ENCODE measurements at regions not wholly inside any gene's neighbourhood (a gene's known extent, or its start where the extent isn't known, plus 50 kb on each side); places are given as distances from the start of the nearest gene placed in this dataset.

GRCh38 chr2:35790292-35790691 is 565.3 kb upstream of the CRIM1 start:
- Histone ChIP-seq H3K4me3 (no peak overlapping the region), H3K36me3 (no peaks in the 10 kb centered on the region), H3K27me3 (ENCODE audit: low read depth) (no peaks in the 10 kb centered on the region), H3K27ac (replicated peaks) (no peak overlapping the region), H3K9me3 (replicated peaks) (peaks cover 5% of the 10 kb centered on the region), H3K4me1 (no peaks in the 10 kb centered on the region)
- DNase-seq = no peak
- TF ChIP-seq CTCF (IDR thresholded peaks at IDR 0.05; ENCODE audit: borderline replicate concordance) = no peak
- intact Hi-C loops (cut with micrococcal nuclease) = no loop called here

- H3K4me1 ChIP-seq = no peaks in the 10 kb centered on the region
- no peak for DNase-seq
- H3K27me3 ChIP-seq (ENCODE audit: low read depth) = no peaks in the 10 kb centered on the region
- H3K9me3 ChIP-seq (replicated peaks) = peaks cover 5% of the 10 kb centered on the region
- no peak overlapping the region for H3K4me3 ChIP-seq
- H3K27ac ChIP-seq (replicated peaks) = no peak overlapping the region
- no peaks in the 10 kb centered on the region for H3K36me3 ChIP-seq
- intact Hi-C loops (cut with micrococcal nuclease) = no loop called here
- no peak for TF ChIP-seq CTCF (IDR thresholded peaks at IDR 0.05; ENCODE audit: borderline replicate concordance)
Observed at GRCh38 chr2:35788543-35788942, 567.0 kb upstream of the CRIM1 start.

- no peak for TF ChIP-seq CTCF (IDR thresholded peaks at IDR 0.05; ENCODE audit: borderline replicate concordance)
- intact Hi-C loops (cut with micrococcal nuclease) = no loop called here
- no peaks in the 10 kb centered on the region for H3K4me1 ChIP-seq
Observed at GRCh38 chr2:35787302-35788031, 568.1 kb upstream of the CRIM1 start.

GRCh38 chr2:35785564-35785963 is 570.0 kb upstream of the CRIM1 start:
- no peaks in the 10 kb centered on the region for H3K4me1 ChIP-seq
- no peak overlapping the region for H3K4me3 ChIP-seq
- H3K27me3 ChIP-seq (ENCODE audit: low read depth) = no peaks in the 10 kb centered on the region
- H3K36me3 ChIP-seq = no peaks in the 10 kb centered on the region
- intact Hi-C loops (cut with micrococcal nuclease) = no loop called here
- no peaks in the 10 kb centered on the region for H3K9me3 ChIP-seq (replicated peaks)
- no peak for DNase-seq
- TF ChIP-seq CTCF (IDR thresholded peaks at IDR 0.05; ENCODE audit: borderline replicate concordance) = no peak
- H3K27ac ChIP-seq (replicated peaks) = no peak overlapping the region

More at GRCh38 chr2:35787302-35788031, 568.1 kb upstream of the CRIM1 start:
- Histone ChIP-seq H3K36me3 (no peaks in the 10 kb centered on the region), H3K27ac (replicated peaks) (no peak overlapping the region), H3K9me3 (replicated peaks) (peaks cover 5% of the 10 kb centered on the region), H3K4me3 (no peak overlapping the region), H3K27me3 (ENCODE audit: low read depth) (no peaks in the 10 kb centered on the region)
- no peak for DNase-seq

GRCh38 chr2:35784777-35785176 is 570.8 kb upstream of the CRIM1 start:
- H3K36me3 ChIP-seq = no peaks in the 10 kb centered on the region
- no peaks in the 10 kb centered on the region for H3K9me3 ChIP-seq (replicated peaks)
- DNase-seq = no peak
- TF ChIP-seq CTCF (IDR thresholded peaks at IDR 0.05; ENCODE audit: borderline replicate concordance) = no peak
- no peak overlapping the region for H3K4me3 ChIP-seq
- intact Hi-C loops (cut with micrococcal nuclease) = no loop called here
- no peak overlapping the region for H3K27ac ChIP-seq (replicated peaks)
- no peaks in the 10 kb centered on the region for H3K4me1 ChIP-seq
- no peaks in the 10 kb centered on the region for H3K27me3 ChIP-seq (ENCODE audit: low read depth)

All from left ventricle myocardium inferior (tissue), 1 donor.